ENCODE measurements at regions not wholly inside any gene's neighbourhood (a gene's known extent, or its start where the extent isn't known, plus 50 kb on each side); places are given as distances from the start of the nearest gene placed in this dataset.

GRCh38 chr2:59590798-59591197, 962.7 kb downstream of the BCL11A start:
- no peaks in the 10 kb centered on the region for H3K36me3 ChIP-seq
- H3K9me3 ChIP-seq: no peaks in the 10 kb centered on the region

DNA sequence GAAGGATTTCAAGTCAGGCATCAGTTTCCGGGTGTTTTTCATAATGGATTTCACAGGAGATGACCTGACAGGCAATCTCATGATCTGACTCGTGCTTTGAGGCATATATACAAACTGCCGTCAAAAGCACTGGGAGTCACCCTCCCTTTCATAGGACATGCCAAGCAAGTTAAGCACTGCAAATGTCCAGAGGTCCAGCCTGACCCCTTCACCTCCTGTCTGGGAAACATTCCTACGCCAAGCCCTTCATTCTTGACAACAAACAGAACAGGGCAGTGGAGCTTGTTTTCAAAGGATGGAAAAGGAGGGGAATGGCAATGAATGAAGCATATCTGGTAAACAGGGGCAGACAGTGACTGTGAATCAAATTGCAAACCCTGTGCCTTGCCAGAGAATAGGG, 963.6 kb downstream of the BCL11A start:
- Histone ChIP-seq H3K4me1 (peaks cover 0 to 7% (median 0%) of the 10 kb centered on the region in 4 donors), H3K27me3 (no peaks in the 10 kb centered on the region), H3K36me3 (no peaks in the 10 kb centered on the region), H3K4me3 (no peak overlapping the region), H3K9me3 (no peaks in the 10 kb centered on the region), H3K27ac (no peak overlapping the region)
- no peak for DNase-seq
- no peak for TF ChIP-seq POLR2A (IDR thresholded peaks at IDR 0.05)
- TF ChIP-seq, protein P1, sequence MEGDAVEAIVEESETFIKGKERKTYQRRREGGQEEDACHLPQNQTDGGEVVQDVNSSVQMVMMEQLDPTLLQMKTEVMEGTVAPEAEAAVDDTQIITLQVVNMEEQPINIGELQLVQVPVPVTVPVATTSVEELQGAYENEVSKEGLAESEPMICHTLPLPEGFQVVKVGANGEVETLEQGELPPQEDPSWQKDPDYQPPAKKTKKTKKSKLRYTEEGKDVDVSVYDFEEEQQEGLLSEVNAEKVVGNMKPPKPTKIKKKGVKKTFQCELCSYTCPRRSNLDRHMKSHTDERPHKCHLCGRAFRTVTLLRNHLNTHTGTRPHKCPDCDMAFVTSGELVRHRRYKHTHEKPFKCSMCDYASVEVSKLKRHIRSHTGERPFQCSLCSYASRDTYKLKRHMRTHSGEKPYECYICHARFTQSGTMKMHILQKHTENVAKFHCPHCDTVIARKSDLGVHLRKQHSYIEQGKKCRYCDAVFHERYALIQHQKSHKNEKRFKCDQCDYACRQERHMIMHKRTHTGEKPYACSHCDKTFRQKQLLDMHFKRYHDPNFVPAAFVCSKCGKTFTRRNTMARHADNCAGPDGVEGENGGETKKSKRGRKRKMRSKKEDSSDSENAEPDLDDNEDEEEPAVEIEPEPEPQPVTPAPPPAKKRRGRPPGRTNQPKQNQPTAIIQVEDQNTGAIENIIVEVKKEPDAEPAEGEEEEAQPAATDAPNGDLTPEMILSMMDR (IDR thresholded peaks at IDR 0.05): no peak

More at GRCh38 chr2:59590798-59591197, 962.7 kb downstream of the BCL11A start:
- no peaks in the 10 kb centered on the region for H3K27me3 ChIP-seq
- H3K4me3 ChIP-seq: no peak overlapping the region
- no peaks in the 10 kb centered on the region for H3K4me1 ChIP-seq
- TF ChIP-seq, protein P1 (IDR thresholded peaks at IDR 0.05): no peak
- TF ChIP-seq POLR2A (IDR thresholded peaks at IDR 0.05): no peak
- no peak for DNase-seq
- no peak overlapping the region for H3K27ac ChIP-seq

GRCh38 chr2:59588286-59588685, 965.2 kb downstream of the BCL11A start:
- H3K27me3 ChIP-seq: no peaks in the 10 kb centered on the region
- no peak for DNase-seq
- H3K4me1 ChIP-seq: peaks cover 0 to 7% (median 0%) of the 10 kb centered on the region in 4 donors
- no peaks in the 10 kb centered on the region for H3K36me3 ChIP-seq
- H3K27ac ChIP-seq: no peak overlapping the region
- TF ChIP-seq, protein P1 (IDR thresholded peaks at IDR 0.05): no peak
- TF ChIP-seq POLR2A (IDR thresholded peaks at IDR 0.05): no peak
- no peaks in the 10 kb centered on the region for H3K9me3 ChIP-seq
- no peak overlapping the region for H3K4me3 ChIP-seq

DNA sequence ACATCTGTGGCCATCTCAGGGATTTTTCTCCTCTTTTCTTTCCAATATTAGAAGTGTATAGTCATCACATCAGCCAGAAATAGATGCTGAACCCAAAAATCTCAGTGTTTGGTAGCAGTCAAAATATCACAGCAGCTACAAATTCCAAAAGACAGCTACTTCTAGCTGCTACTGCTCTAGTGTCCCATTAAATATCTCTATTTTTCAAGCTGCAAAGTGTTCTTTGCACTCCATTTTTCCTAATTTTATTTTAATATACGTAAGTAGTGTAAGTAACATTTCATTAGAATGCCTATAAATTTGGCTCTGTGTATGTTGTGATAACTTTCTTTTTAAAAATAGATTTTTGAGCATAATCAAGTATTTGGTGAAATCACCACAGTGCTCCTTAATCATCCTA, 967.3 kb downstream of the BCL11A start:
- TF ChIP-seq POLR2A (IDR thresholded peaks at IDR 0.05): no peak
- TF ChIP-seq, protein P1 (IDR thresholded peaks at IDR 0.05): no peak
- Histone ChIP-seq H3K4me1 (peaks cover 0 to 7% (median 0%) of the 10 kb centered on the region in 4 donors), H3K27me3 (no peaks in the 10 kb centered on the region), H3K27ac (no peak overlapping the region), H3K36me3 (no peaks in the 10 kb centered on the region), H3K4me3 (no peak overlapping the region), H3K9me3 (no peaks in the 10 kb centered on the region)
- DNase-seq: no peak

DNA sequence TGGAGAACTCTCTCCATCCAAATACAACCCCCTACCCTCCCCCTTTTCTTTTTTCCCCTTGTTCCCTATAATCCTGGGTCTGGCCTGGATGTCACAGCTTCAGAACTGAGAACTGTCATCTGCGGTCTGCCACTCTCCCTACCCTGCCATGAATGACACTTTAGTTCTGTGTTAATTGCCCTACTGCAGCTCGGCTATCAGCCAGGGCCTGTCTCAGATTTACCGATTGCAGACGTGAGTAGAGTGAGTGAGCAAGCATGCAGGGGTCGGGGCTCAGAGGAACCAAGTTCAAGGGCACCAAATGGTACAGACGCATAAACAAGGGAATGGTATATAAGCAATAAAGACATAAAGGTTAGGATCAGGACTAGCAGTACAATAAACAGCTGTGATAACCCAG, 967.8 kb downstream of the BCL11A start:
- H3K4me1 ChIP-seq: peaks cover 0 to 7% (median 0%) of the 10 kb centered on the region in 4 donors
- H3K27me3 ChIP-seq: no peaks in the 10 kb centered on the region
- peak in 2 of 3 donors; percentile 57 to 64 for DNase-seq
- no peak for TF ChIP-seq POLR2A (IDR thresholded peaks at IDR 0.05)
- TF ChIP-seq, protein P1 (IDR thresholded peaks at IDR 0.05): no peak
- no peaks in the 10 kb centered on the region for H3K9me3 ChIP-seq
- no peaks in the 10 kb centered on the region for H3K36me3 ChIP-seq
- H3K4me3 ChIP-seq: no peak overlapping the region
- H3K27ac ChIP-seq: no peak overlapping the region

DNA sequence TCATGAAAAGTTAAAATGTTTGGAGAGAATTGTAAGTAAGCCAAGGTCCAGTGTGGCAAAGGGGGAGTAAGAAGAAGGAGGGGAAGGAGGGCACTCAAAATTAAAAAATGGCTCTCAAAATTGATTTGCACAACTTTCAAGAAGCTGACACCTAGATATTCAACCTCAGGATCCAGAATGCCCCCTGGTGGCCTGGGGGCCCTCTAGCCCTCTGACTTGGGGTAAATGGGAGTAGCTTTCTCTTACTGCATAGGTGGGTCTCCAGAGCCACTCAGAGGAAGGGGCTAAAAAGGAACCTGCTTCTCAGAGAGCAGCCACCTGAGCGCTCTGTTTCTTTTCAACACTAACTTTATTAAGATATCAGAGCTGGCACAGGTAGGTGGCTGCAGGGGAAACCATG, 968.5 kb downstream of the BCL11A start:
- TF ChIP-seq POLR2A (IDR thresholded peaks at IDR 0.05): no peak
- TF ChIP-seq, protein P1 (IDR thresholded peaks at IDR 0.05): no peak
- no peaks in the 10 kb centered on the region for H3K27me3 ChIP-seq
- peaks cover 0 to 7% (median 0%) of the 10 kb centered on the region in 4 donors for H3K4me1 ChIP-seq
- H3K9me3 ChIP-seq: no peaks in the 10 kb centered on the region
- H3K27ac ChIP-seq: no peak overlapping the region
- no peak overlapping the region for H3K4me3 ChIP-seq
- DNase-seq: no peak
- no peaks in the 10 kb centered on the region for H3K36me3 ChIP-seq

All from Peyer's patch (tissue), 4 donors.